DND-41 (cell line): ENCODE measurements at regions not wholly inside any gene's neighbourhood (a gene's known extent, or its start where the extent isn't known, plus 50 kb on each side); places are given as distances from the start of the nearest gene placed in this dataset.

ENCODE experiments used
- ATAC-seq: fragments of 200-7000 bp; cut with Tn5 transposase; 3 replicates; pipeline ENCODE4 v1.9.1; 2021; ENCODE audit warnings: low read depth; ENCODE audit not compliant: insufficient read depth
- DNase-seq: peaks from one replicate; pipeline ENCODE4 v3.0.0-alpha.2; 2020
- H2AFZ ChIP-seq: 2 replicates; pipeline ENCODE4 v1.6.0; 2012; ENCODE audit warnings: low read depth, low read length
- H3K27ac ChIP-seq: 2 replicates; pipeline ENCODE4 v1.5.1; 2012; ENCODE audit warnings: low read length, inconsistent platforms
- H3K27me3 ChIP-seq: fragments of 200-600 bp; sonication (generic); 2 replicates; pipeline ENCODE4 v1.6.0; 2012; ENCODE audit warnings: low read length, mild to moderate bottlenecking, inconsistent platforms; ENCODE audit not compliant: insufficient read depth, poor library complexity
- H3K36me3 ChIP-seq: 2 replicates; pipeline ENCODE4 v1.5.1; 2012; ENCODE audit warnings: low read length, inconsistent platforms; ENCODE audit not compliant: insufficient read depth
- H3K4me1 ChIP-seq: 2 replicates; pipeline ENCODE4 v1.5.1; 2012; ENCODE audit warnings: mild to moderate bottlenecking, low read length; ENCODE audit not compliant: insufficient read depth
- H3K4me2 ChIP-seq: 2 replicates; pipeline ENCODE4 v1.6.0; 2012; ENCODE audit warnings: mild to moderate bottlenecking, moderate library complexity, low read length, inconsistent platforms; ENCODE audit not compliant: insufficient read depth
- H3K4me3 ChIP-seq, 2 experiments: fragments of 200-600 bp in 1 of 2; shearing (Covaris generic) in 1 of 2; 2 replicates each; pipeline ENCODE4 v1.5.1; 2012 to 2016; ENCODE audit warnings: inconsistent platforms in 2 of 2, low read length in 2 of 2, mild to moderate bottlenecking in 2 of 2, low read depth in 1 of 2, moderate library complexity in 1 of 2
- H3K79me2 ChIP-seq: 2 replicates; pipeline ENCODE4 v1.6.0; 2012; ENCODE audit warnings: low read length, inconsistent platforms; ENCODE audit not compliant: insufficient read depth
- H3K9ac ChIP-seq: 2 replicates; pipeline ENCODE4 v1.6.0; 2012; ENCODE audit warnings: low read depth, mild to moderate bottlenecking, inconsistent platforms, low read length, moderate library complexity
- H3K9me3 ChIP-seq: 2 replicates; pipeline ENCODE4 v1.5.1; 2012; ENCODE audit warnings: low read length, moderate library complexity, mild to moderate bottlenecking, inconsistent platforms; ENCODE audit not compliant: insufficient read depth, severe bottlenecking
- H4K20me1 ChIP-seq: 2 replicates; pipeline ENCODE4 v1.6.0; 2012; ENCODE audit warnings: low read length; ENCODE audit not compliant: insufficient read depth
- EZH2 ChIP-seq: IDR thresholded peaks from 3 replicates; pipeline ENCODE4 v1.6.1; 2012; ENCODE audit warnings: borderline replicate concordance, low read depth, mild to moderate bottlenecking, moderate library complexity, low read length, inconsistent platforms; ENCODE audit not compliant: severe bottlenecking
- TF ChIP-seq, protein P1 (sequence below): IDR thresholded peaks from 2 replicates; pipeline ENCODE4 v1.5.1; 2012; ENCODE audit warnings: borderline replicate concordance, low read length, moderate library complexity, mild to moderate bottlenecking; ENCODE audit not compliant: poor library complexity, severe bottlenecking; ENCODE audit errors: extremely low read depth

DNA sequence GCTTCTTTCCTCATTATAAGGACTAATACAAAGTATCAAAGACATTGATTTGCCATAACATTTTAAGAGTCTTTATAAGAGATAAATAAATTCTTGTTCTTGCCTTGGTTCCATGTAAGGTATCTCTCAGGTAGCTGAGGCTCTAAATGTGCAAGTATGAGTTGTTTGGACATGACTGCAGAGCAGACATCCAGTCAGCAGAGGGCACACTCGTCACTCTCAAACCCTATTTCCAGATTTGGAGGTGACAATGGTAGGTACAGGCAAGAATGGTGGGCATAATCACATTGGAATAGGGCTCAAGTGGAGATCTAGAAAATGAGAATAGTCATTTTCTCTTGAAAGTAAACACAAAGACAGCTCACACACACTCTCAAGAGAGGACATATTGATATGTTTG, 133.3 kb upstream of the ZIC3 start:
- Histone ChIP-seq H3K4me3 (no peak overlapping the region), H4K20me1 (no peaks in the 10 kb centered on the region), H3K4me2 (no peak overlapping the region), H3K36me3 (no peaks in the 10 kb centered on the region), H3K4me1 (no peaks in the 10 kb centered on the region), H3K9me3 (no peaks in the 10 kb centered on the region), H3K79me2 (no peaks in the 10 kb centered on the region), H3K27ac (no peak overlapping the region), H3K9ac (no peak overlapping the region), H2AFZ (no peak overlapping the region), H3K27me3 (no peaks in the 10 kb centered on the region)
- ATAC-seq (no peak; the same call in 2 of the 3 replicates), DNase-seq (peak; percentile 7)
- no peak for TF ChIP-seq EZH2
- TF ChIP-seq, protein P1, sequence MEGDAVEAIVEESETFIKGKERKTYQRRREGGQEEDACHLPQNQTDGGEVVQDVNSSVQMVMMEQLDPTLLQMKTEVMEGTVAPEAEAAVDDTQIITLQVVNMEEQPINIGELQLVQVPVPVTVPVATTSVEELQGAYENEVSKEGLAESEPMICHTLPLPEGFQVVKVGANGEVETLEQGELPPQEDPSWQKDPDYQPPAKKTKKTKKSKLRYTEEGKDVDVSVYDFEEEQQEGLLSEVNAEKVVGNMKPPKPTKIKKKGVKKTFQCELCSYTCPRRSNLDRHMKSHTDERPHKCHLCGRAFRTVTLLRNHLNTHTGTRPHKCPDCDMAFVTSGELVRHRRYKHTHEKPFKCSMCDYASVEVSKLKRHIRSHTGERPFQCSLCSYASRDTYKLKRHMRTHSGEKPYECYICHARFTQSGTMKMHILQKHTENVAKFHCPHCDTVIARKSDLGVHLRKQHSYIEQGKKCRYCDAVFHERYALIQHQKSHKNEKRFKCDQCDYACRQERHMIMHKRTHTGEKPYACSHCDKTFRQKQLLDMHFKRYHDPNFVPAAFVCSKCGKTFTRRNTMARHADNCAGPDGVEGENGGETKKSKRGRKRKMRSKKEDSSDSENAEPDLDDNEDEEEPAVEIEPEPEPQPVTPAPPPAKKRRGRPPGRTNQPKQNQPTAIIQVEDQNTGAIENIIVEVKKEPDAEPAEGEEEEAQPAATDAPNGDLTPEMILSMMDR, result peak; percentile 65

DNA sequence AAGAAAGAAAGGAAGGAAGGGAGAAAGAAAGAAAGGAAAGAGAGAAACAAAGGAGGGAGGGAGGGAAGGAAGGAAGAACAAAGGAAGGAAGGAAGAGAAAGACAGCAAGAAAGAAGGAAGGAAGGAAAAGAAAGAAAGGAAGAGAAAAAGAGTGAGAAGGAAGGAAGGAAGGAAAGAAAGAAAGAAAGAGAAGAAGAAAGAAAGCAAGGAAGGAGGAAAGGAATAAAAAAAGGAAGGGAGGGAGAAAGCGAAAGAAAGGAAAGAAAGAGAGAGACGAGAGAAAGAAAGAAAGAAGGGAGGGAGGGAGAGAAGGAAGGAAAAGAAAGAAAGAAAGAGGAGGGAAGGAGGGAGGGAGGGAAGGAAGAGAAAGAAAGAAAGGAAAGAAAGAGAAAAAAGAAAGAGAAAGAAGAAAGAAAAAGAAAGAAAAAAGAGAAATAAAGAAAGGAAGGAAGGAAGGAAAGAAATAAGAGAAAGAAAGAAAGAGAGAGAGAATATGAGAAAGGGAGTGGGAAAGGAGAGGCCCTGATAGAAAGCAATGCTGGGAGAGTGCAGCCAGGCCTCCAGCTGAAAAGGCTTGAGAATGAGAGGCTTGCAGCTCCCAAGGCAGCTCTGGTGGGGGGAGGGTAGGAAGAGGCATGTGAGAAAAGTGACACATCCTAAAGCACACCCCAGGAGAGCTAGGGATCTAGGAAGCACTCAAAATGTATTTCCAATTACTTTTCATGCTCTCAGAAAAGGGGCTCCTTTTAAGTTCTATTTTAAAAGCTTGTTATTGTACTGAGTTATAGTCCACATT, 134.0 kb upstream of the ZIC3 start:
- Histone ChIP-seq H3K4me2 (no peak overlapping the region), H3K27ac (no peak overlapping the region), H3K9ac (no peak overlapping the region), H3K4me1 (no peaks in the 10 kb centered on the region), H3K36me3 (no peaks in the 10 kb centered on the region), H2AFZ (no peak overlapping the region), H4K20me1 (no peaks in the 10 kb centered on the region), H3K27me3 (no peaks in the 10 kb centered on the region), H3K79me2 (no peaks in the 10 kb centered on the region), H3K9me3 (no peaks in the 10 kb centered on the region), H3K4me3 (no peak overlapping the region)
- no peak for TF ChIP-seq EZH2
- ATAC-seq (no peak), DNase-seq (no peak)

DNA sequence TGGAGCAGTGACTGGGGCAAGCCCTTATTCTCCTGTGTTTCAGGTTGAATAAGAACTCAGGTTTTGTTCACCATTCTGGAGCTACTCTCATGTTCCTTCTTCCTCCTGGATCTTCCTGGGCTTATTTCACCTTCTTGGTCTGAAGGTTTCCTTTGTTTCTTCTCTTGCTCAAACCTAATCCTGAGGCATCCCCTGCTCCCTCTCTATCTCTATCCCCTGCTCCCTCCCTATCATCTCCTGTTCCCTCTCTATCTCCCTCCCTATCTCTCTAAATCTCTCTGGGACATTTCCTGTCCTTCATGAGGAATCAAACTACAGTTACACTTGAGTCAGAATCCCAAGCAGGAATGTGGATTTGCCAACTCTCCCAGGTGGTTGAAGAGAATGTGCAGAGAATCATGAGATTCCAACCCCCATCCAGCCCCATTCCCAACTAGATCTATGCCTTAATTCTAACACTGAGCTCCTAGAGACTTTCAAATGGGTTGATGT, 134.9 kb upstream of the ZIC3 start:
- Histone ChIP-seq H3K36me3 (no peaks in the 10 kb centered on the region), H2AFZ (no peak overlapping the region), H3K9me3 (no peaks in the 10 kb centered on the region), H3K4me3 (no peak overlapping the region), H3K79me2 (no peaks in the 10 kb centered on the region), H3K4me1 (no peaks in the 10 kb centered on the region), H3K27me3 (no peaks in the 10 kb centered on the region), H3K27ac (no peak overlapping the region), H4K20me1 (no peaks in the 10 kb centered on the region), H3K9ac (no peak overlapping the region), H3K4me2 (no peak overlapping the region)
- no peak for TF ChIP-seq EZH2
- TF ChIP-seq, protein P1, result no peak
- DNase-seq, result no peak
- ATAC-seq, result no peak

DNA sequence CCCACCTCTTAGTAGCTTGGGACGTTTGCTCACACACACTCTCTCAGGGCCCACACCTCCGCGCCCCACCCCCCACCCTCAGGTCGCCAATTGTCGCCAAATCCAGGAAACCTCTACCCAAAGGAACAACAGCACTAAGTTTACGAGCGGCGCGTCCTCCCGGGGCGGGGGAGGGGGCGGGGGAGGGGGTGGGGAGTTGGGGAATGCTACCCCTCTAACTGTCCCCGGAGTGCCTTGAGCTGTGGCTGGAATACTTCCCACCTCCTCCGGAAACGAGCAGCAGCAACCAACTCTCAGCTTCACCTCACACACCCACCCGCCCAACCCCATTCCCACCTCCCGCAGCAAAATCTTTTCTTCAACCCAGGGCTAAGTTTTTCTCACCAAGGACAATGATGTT, 135.6 kb upstream of the ZIC3 start:
- Histone ChIP-seq H3K4me2 (no peak overlapping the region), H3K27ac (no peak overlapping the region), H3K9me3 (no peaks in the 10 kb centered on the region), H3K4me1 (no peaks in the 10 kb centered on the region), H4K20me1 (no peaks in the 10 kb centered on the region), H3K27me3 (no peaks in the 10 kb centered on the region), H2AFZ (no peak overlapping the region), H3K4me3 (no peak overlapping the region), H3K36me3 (no peaks in the 10 kb centered on the region), H3K9ac (no peak overlapping the region), H3K79me2 (no peaks in the 10 kb centered on the region)
- DNase-seq (no peak), ATAC-seq (no peak)
- TF ChIP-seq EZH2, result no peak
- TF ChIP-seq, protein P1, result no peak
